ENCODE measurements at regions not wholly inside any gene's neighbourhood (a gene's known extent, or its start where the extent isn't known, plus 50 kb on each side); places are given as distances from the start of the nearest gene placed in this dataset.

- TF ChIP-seq REST (IDR thresholded peaks at IDR 0.05; ENCODE audit: low read depth, low read length), result no peak
- no peak for TF ChIP-seq EP300 (IDR thresholded peaks at IDR 0.05; ENCODE audit: borderline replicate concordance in 1 of 2, low read depth in 1 of 2, low read length in 1 of 2)
These were observed 264.4 kb downstream of the EFCAB11 start for GRCh38 chr14:89690139-89690538.
